ENCODE measurements at regions not wholly inside any gene's neighbourhood (a gene's known extent, or its start where the extent isn't known, plus 50 kb on each side); places are given as distances from the start of the nearest gene placed in this dataset.
"Not testable (repeated sequence)": the region's sequence is repeated elsewhere in the genome, so short reads cannot be mapped to it uniquely, and the experiment has no call there.

DNA sequence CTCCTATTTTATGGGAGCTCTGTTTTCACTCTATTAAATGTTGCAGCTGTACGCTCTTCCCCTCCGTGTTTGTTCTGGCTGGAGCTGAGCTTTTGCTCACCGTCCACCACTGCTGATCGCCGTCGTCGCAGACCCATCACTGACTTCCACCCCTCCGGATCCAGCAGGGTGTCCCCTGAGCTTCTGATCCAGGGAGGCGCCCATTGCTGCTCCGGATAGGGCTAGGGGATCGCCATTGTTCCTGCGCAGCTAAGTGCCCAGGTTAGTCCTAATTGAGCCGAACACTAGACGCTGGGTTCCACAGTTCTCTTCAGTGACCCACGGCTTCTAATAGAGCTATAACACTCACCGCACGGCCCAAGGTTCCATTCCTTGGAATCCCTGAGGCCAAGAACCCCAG, 96.2 kb upstream of the PRDM9 start:
- peaks cover 2% of the 10 kb centered on the region for H3K9me3 ChIP-seq (replicated peaks; ENCODE audit: control insufficient read depth, insufficient read depth, low read length)
- intact Hi-C loops (cut with micrococcal nuclease), result no loop called here
- H3K9me1 ChIP-seq (replicated peaks; ENCODE audit: control insufficient read depth, extremely low read depth, insufficient read depth, low read length), result no peaks in the 10 kb centered on the region
- no peaks in the 10 kb centered on the region for H3K36me3 ChIP-seq (ENCODE audit: control insufficient read depth in 2 of 2, extremely low read depth in 1 of 2, insufficient read depth in 2 of 2, low read length in 2 of 2)
- FAIRE-seq (no peak), DNase-seq (ENCODE audit: low read depth, low spot score) (no peak)
- H2AFZ ChIP-seq (ENCODE audit: low read depth, low read length), result no peak overlapping the region
- no peak overlapping the region for H3K4me2 ChIP-seq (ENCODE audit: insufficient read depth, low read length)
- no peak overlapping the region for H3K27ac ChIP-seq (ENCODE audit: insufficient read depth, low read depth, low read length)
- BruUV-seq (replicated peaks), result no TSS peak
- dilution Hi-C loops (cut with MboI; ENCODE audit: extremely low pct_ligation_motif_present, low sequenced_read_pairs), result no loop called here
- TF ChIP-seq POLR2AphosphoS5 (IDR thresholded peaks at IDR 0.05; ENCODE audit: insufficient read depth, low read depth, low read length) (no peak), EZH2 (IDR thresholded peaks at IDR 0.05; ENCODE audit: borderline replicate concordance, low read depth, low read length, severe bottlenecking) (no peak), JUN (IDR thresholded peaks at IDR 0.05; ENCODE audit: borderline replicate concordance, insufficient read depth, insufficient read length, low read depth) (no peak), POLR2A (IDR thresholded peaks at IDR 0.05; ENCODE audit: low read depth, low read length) (no peak), FOS (IDR thresholded peaks at IDR 0.05; ENCODE audit: borderline replicate concordance, insufficient read depth, low read length) (no peak), MYC (IDR thresholded peaks at IDR 0.05; ENCODE audit: low read depth, low read length) (no peak), GATA2 (IDR thresholded peaks at IDR 0.05; ENCODE audit: insufficient read depth, insufficient read length, low read depth, low read length) (no peak)
- TF ChIP-seq, protein P1, sequence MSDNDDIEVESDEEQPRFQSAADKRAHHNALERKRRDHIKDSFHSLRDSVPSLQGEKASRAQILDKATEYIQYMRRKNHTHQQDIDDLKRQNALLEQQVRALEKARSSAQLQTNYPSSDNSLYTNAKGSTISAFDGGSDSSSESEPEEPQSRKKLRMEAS (IDR thresholded peaks at IDR 0.05; ENCODE audit: insufficient read depth, insufficient read length), result no peak
- TF ChIP-seq, protein P2, sequence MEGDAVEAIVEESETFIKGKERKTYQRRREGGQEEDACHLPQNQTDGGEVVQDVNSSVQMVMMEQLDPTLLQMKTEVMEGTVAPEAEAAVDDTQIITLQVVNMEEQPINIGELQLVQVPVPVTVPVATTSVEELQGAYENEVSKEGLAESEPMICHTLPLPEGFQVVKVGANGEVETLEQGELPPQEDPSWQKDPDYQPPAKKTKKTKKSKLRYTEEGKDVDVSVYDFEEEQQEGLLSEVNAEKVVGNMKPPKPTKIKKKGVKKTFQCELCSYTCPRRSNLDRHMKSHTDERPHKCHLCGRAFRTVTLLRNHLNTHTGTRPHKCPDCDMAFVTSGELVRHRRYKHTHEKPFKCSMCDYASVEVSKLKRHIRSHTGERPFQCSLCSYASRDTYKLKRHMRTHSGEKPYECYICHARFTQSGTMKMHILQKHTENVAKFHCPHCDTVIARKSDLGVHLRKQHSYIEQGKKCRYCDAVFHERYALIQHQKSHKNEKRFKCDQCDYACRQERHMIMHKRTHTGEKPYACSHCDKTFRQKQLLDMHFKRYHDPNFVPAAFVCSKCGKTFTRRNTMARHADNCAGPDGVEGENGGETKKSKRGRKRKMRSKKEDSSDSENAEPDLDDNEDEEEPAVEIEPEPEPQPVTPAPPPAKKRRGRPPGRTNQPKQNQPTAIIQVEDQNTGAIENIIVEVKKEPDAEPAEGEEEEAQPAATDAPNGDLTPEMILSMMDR (IDR thresholded peaks at IDR 0.05; ENCODE audit: extremely low read depth in 1 of 2, insufficient read depth in 1 of 2, low read depth in 1 of 2, low read length in 2 of 2), result no peak
- no peaks in the 10 kb centered on the region for H3K79me2 ChIP-seq (ENCODE audit: control insufficient read depth, insufficient read depth, low read length)
- no peak overlapping the region for H3K4me3 ChIP-seq (replicated peaks in 1 of 3; ENCODE audit: insufficient read depth in 1 of 3, low read depth in 1 of 3, low read length in 3 of 3)
- H4K20me1 ChIP-seq (replicated peaks; ENCODE audit: control insufficient read depth, extremely low read depth, insufficient read depth, low read length), result no peaks in the 10 kb centered on the region
- ChIA-PET CTCF (no interaction called here), POLR2A (no interaction called here)
- no peaks in the 10 kb centered on the region for H3K27me3 ChIP-seq (ENCODE audit: control insufficient read depth in 2 of 2, insufficient read depth in 2 of 2, low read length in 2 of 2)
- H3K4me1 ChIP-seq (ENCODE audit: control insufficient read depth, extremely low read depth, insufficient read depth, low read length), result no peaks in the 10 kb centered on the region
- H3K9ac ChIP-seq (replicated peaks; ENCODE audit: extremely low read depth, insufficient read depth, low read length), result no peak overlapping the region

DNA sequence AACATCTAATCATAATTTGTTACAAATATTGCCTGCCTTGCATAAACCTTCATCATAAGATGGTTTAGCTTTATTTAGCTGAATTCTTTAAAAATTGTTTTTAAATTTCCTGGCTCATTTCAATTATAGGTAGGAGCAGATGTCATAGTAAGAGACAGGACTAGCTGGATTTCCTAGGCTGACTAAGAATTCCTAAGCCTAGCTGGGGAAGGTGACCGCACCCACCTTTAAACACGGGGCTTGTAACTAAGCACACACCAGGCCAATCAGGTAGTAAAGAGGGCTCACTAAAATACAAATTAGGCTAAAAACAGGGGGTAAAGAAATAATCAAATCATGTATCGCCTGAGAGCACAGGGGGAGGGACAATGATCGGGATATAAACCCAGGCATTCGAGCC, 96.6 kb upstream of the PRDM9 start:
- H3K4me2 ChIP-seq (ENCODE audit: insufficient read depth, low read length); H3K27me3 ChIP-seq (ENCODE audit: control insufficient read depth in 2 of 2, insufficient read depth in 2 of 2, low read length in 2 of 2); POLR2A ChIA-PET; H3K79me2 ChIP-seq (ENCODE audit: control insufficient read depth, insufficient read depth, low read length); intact Hi-C loops (cut with micrococcal nuclease); H2AFZ ChIP-seq (ENCODE audit: low read depth, low read length); dilution Hi-C loops (cut with MboI; ENCODE audit: extremely low pct_ligation_motif_present, low sequenced_read_pairs); H3K4me3 ChIP-seq (replicated peaks in 1 of 3; ENCODE audit: insufficient read depth in 1 of 3, low read depth in 1 of 3, low read length in 3 of 3); H3K9ac ChIP-seq (replicated peaks; ENCODE audit: extremely low read depth, insufficient read depth, low read length); CTCF ChIA-PET; H3K9me3 ChIP-seq (replicated peaks; ENCODE audit: control insufficient read depth, insufficient read depth, low read length); H3K4me1 ChIP-seq (ENCODE audit: control insufficient read depth, extremely low read depth, insufficient read depth, low read length); BruUV-seq (replicated peaks); H3K36me3 ChIP-seq (ENCODE audit: control insufficient read depth in 2 of 2, extremely low read depth in 1 of 2, insufficient read depth in 2 of 2, low read length in 2 of 2); H3K9me1 ChIP-seq (replicated peaks; ENCODE audit: control insufficient read depth, extremely low read depth, insufficient read depth, low read length); DNase-seq (ENCODE audit: low read depth, low spot score); H3K27ac ChIP-seq (ENCODE audit: insufficient read depth, low read depth, low read length); H4K20me1 ChIP-seq (replicated peaks; ENCODE audit: control insufficient read depth, extremely low read depth, insufficient read depth, low read length); FAIRE-seq: not testable (repeated sequence)
